SK-N-SH treated with all-trans-retinoic acid at 6 μM for 48 hours (cell line): ENCODE measurements at regions not wholly inside any gene's neighbourhood (a gene's known extent, or its start where the extent isn't known, plus 50 kb on each side); places are given as distances from the start of the nearest gene placed in this dataset.

Source experiments
- ARNTL ChIP-seq: fragments of 450-650 bp; formaldehyde crosslinking; IDR thresholded peaks from 2 replicates; pipeline ENCODE4 v1.5.0; 2020; ENCODE audit warnings: low read depth, mild to moderate bottlenecking, moderate library complexity, borderline replicate concordance
- BACH2 ChIP-seq: fragments of 250-450 bp; sonication (Bioruptor Pico); IDR thresholded peaks from 2 replicates; pipeline ENCODE4 v1.9.0; 2021; ENCODE audit warnings: mild to moderate bottlenecking, borderline replicate concordance
- ESRRG ChIP-seq: fragments of 250-450 bp; sonication (Bioruptor Pico); IDR thresholded peaks from 2 replicates; pipeline ENCODE4 v1.6.1; 2021; ENCODE audit warnings: mild to moderate bottlenecking
- ZFP3 ChIP-seq: fragments of 250-450 bp; sonication (Bioruptor Pico); IDR thresholded peaks from 2 replicates; pipeline ENCODE4 v1.5.0; 2020; ENCODE audit warnings: mild to moderate bottlenecking, moderate library complexity
- TF ChIP-seq, protein P1 (sequence below): fragments of 250-450 bp; sonication (Bioruptor Pico); IDR thresholded peaks from 2 replicates; pipeline ENCODE4 v1.5.1; 2021; ENCODE audit warnings: mild to moderate bottlenecking, moderate library complexity

- TF ChIP-seq ESRRG (no peak), ZFP3 (CRISPR knock-in tag) (no peak), BACH2 (CRISPR knock-in tag) (no peak), ARNTL (CRISPR knock-in tag) (no peak)
- TF ChIP-seq, protein P1, sequence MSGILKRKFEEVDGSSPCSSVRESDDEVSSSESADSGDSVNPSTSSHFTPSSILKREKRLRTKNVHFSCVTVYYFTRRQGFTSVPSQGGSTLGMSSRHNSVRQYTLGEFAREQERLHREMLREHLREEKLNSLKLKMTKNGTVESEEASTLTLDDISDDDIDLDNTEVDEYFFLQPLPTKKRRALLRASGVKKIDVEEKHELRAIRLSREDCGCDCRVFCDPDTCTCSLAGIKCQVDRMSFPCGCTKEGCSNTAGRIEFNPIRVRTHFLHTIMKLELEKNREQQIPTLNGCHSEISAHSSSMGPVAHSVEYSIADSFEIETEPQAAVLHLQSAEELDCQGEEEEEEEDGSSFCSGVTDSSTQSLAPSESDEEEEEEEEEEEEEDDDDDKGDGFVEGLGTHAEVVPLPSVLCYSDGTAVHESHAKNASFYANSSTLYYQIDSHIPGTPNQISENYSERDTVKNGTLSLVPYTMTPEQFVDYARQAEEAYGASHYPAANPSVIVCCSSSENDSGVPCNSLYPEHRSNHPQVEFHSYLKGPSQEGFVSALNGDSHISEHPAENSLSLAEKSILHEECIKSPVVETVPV (CRISPR knock-in tag), result no peak
Measured at GRCh38 chr9:89955626-89956025, 350.8 kb downstream of the GADD45G start.
